ENCODE measurements at regions not wholly inside any gene's neighbourhood (a gene's known extent, or its start where the extent isn't known, plus 50 kb on each side); places are given as distances from the start of the nearest gene placed in this dataset.

DNA sequence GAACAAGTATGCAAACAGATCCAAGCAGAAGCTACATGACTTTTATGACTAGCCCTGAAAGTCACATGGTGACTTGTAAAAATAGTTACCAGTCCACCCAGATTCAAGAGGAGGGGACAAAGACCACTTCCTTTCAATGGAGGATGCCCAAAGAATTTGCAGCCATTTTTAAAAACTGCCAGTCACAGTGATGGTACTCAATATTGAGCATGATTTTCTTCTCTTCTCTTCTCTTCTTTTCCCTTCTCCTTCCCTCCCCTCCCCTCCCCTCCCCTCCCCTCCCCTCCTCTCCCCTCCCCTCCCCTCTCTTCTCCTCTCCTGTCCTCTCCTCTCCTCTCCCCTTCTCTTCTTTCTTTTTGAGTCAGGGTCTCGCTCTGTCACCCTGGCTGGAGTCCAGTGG is 286.9 kb downstream of the PARP8 start:
- no peaks in the 10 kb centered on the region for H3K9me3 ChIP-seq (ENCODE audit: control insufficient read depth, insufficient read depth, low read depth, low read length)
- H3K36me3 ChIP-seq (ENCODE audit: control insufficient read depth in 2 of 2, insufficient read depth in 1 of 2, low read length in 2 of 2): no peaks in the 10 kb centered on the region
- ChIA-PET CTCF (interaction anchor here (0.7 kb wide), 1 partner anchor 1700 kb away, joined by 3 read pairs; no protein-coding TSS in a partner anchor), POLR2A (no interaction called here)
- TF ChIP-seq ZNF776 (tag by site-specific recombination; IDR thresholded peaks at IDR 0.05; ENCODE audit: borderline replicate concordance) (no peak), ZNF223 (tag by site-specific recombination; IDR thresholded peaks at IDR 0.05) (no peak), ZFP69B (tag by site-specific recombination; IDR thresholded peaks at IDR 0.05) (no peak), ZNF140 (tag by site-specific recombination; IDR thresholded peaks at IDR 0.05) (no peak), ZNF416 (tag by site-specific recombination; IDR thresholded peaks at IDR 0.05) (no peak), ZNF169 (tag by site-specific recombination; IDR thresholded peaks at IDR 0.05) (no peak), MEIS1 (CRISPR knock-in tag; IDR thresholded peaks at IDR 0.05; ENCODE audit: borderline replicate concordance) (no peak), ZNF629 (tag by site-specific recombination; IDR thresholded peaks at IDR 0.05) (no peak), ZNF664 (tag by site-specific recombination; IDR thresholded peaks at IDR 0.05) (no peak), SP2 (tag by site-specific recombination; IDR thresholded peaks at IDR 0.05) (no peak), ZNF658 (tag by site-specific recombination; IDR thresholded peaks at IDR 0.05) (no peak)
- TF ChIP-seq, protein P1, sequence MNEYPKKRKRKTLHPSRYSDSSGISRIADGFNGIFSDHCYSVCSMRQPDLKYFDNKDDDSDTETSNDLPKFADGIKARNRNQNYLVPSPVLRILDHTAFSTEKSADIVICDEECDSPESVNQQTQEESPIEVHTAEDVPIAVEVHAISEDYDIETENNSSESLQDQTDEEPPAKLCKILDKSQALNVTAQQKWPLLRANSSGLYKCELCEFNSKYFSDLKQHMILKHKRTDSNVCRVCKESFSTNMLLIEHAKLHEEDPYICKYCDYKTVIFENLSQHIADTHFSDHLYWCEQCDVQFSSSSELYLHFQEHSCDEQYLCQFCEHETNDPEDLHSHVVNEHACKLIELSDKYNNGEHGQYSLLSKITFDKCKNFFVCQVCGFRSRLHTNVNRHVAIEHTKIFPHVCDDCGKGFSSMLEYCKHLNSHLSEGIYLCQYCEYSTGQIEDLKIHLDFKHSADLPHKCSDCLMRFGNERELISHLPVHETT (tag by site-specific recombination; IDR thresholded peaks at IDR 0.05): no peak
- TF ChIP-seq, protein P2, sequence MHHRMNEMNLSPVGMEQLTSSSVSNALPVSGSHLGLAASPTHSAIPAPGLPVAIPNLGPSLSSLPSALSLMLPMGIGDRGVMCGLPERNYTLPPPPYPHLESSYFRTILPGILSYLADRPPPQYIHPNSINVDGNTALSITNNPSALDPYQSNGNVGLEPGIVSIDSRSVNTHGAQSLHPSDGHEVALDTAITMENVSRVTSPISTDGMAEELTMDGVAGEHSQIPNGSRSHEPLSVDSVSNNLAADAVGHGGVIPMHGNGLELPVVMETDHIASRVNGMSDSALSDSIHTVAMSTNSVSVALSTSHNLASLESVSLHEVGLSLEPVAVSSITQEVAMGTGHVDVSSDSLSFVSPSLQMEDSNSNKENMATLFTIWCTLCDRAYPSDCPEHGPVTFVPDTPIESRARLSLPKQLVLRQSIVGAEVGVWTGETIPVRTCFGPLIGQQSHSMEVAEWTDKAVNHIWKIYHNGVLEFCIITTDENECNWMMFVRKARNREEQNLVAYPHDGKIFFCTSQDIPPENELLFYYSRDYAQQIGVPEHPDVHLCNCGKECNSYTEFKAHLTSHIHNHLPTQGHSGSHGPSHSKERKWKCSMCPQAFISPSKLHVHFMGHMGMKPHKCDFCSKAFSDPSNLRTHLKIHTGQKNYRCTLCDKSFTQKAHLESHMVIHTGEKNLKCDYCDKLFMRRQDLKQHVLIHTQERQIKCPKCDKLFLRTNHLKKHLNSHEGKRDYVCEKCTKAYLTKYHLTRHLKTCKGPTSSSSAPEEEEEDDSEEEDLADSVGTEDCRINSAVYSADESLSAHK (tag by site-specific recombination; IDR thresholded peaks at IDR 0.05): no peak
- TF ChIP-seq, protein P3, sequence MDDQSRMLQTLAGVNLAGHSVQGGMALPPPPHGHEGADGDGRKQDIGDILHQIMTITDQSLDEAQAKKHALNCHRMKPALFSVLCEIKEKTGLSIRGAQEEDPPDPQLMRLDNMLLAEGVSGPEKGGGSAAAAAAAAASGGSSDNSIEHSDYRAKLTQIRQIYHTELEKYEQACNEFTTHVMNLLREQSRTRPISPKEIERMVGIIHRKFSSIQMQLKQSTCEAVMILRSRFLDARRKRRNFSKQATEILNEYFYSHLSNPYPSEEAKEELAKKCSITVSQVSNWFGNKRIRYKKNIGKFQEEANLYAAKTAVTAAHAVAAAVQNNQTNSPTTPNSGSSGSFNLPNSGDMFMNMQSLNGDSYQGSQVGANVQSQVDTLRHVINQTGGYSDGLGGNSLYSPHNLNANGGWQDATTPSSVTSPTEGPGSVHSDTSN (CRISPR knock-in tag; IDR thresholded peaks at IDR 0.05): no peak
- TF ChIP-seq, protein P4, sequence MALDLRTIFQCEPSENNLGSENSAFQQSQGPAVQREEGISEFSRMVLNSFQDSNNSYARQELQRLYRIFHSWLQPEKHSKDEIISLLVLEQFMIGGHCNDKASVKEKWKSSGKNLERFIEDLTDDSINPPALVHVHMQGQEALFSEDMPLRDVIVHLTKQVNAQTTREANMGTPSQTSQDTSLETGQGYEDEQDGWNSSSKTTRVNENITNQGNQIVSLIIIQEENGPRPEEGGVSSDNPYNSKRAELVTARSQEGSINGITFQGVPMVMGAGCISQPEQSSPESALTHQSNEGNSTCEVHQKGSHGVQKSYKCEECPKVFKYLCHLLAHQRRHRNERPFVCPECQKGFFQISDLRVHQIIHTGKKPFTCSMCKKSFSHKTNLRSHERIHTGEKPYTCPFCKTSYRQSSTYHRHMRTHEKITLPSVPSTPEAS (tag by site-specific recombination; IDR thresholded peaks at IDR 0.05): no peak
- TF ChIP-seq, protein P5, sequence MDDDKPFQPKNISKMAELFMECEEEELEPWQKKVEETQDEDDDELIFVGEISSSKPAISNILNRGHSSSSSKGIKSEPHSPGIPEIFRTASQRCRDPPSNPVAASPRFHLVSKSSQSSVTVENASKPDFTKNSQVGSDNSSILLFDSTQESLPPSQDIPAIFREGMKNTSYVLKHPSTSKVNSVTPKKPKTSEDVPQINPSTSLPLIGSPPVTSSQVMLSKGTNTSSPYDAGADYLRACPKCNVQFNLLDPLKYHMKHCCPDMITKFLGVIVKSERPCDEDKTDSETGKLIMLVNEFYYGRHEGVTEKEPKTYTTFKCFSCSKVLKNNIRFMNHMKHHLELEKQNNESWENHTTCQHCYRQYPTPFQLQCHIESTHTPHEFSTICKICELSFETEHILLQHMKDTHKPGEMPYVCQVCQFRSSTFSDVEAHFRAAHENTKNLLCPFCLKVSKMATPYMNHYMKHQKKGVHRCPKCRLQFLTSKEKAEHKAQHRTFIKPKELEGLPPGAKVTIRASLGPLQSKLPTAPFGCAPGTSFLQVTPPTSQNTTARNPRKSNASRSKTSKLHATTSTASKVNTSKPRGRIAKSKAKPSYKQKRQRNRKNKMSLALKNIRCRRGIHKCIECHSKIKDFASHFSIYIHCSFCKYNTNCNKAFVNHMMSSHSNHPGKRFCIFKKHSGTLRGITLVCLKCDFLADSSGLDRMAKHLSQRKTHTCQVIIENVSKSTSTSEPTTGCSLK (tag by site-specific recombination; IDR thresholded peaks at IDR 0.05): no peak
- TF ChIP-seq, protein P6, sequence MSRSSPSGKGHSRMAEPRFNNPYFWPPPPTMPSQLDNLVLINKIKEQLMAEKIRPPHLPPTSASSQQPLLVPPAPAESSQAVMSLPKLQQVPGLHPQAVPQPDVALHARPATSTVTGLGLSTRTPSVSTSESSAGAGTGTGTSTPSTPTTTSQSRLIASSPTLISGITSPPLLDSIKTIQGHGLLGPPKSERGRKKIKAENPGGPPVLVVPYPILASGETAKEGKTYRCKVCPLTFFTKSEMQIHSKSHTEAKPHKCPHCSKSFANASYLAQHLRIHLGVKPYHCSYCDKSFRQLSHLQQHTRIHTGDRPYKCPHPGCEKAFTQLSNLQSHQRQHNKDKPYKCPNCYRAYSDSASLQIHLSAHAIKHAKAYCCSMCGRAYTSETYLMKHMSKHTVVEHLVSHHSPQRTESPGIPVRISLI (tag by site-specific recombination; IDR thresholded peaks at IDR 0.05): no peak
- no peak overlapping the region for H3K4me3 ChIP-seq (ENCODE audit: low read depth, low read length)
- no peak overlapping the region for H3K27ac ChIP-seq (ENCODE audit: extremely low read depth, low read depth, low read length)
- no peaks in the 10 kb centered on the region for H3K4me1 ChIP-seq (ENCODE audit: control insufficient read depth, insufficient read depth, low read length)
